Right atrium auricular region (tissue), 2 donors: ENCODE measurements at regions not wholly inside any gene's neighbourhood (a gene's known extent, or its start where the extent isn't known, plus 50 kb on each side); places are given as distances from the start of the nearest gene placed in this dataset.

Source experiments
- DNase-seq: peaks from one replicate; pipeline ENCODE4 v3.0.0-alpha.2; 2019; ENCODE audit warnings: low spot score
- H3K27ac ChIP-seq, 2 donors: fragments of 200-600 bp; sonication (generic); 1 replicate in 1 of 2; 2 replicates in 1 of 2; pipeline ENCODE4 v1.5.1; 2016 to 2019
- H3K27me3 ChIP-seq, 2 donors: fragments of 200-600 bp; sonication (generic); one replicate each; pipeline versions ENCODE4 v1.5.1 to v1.6.0; 2017 to 2019
- H3K36me3 ChIP-seq: fragments of 200-600 bp; sonication (generic); one replicate; pipeline ENCODE4 v1.5.1; 2016
- H3K4me1 ChIP-seq, 2 donors: fragments of 200-600 bp; sonication (generic); one replicate each; pipeline versions ENCODE4 v1.5.1 to v1.6.0; 2017 to 2019
- H3K4me3 ChIP-seq, 2 donors: fragments of 200-600 bp; sonication (generic); 1 replicate in 1 of 2; 2 replicates in 1 of 2; pipeline ENCODE4 v1.5.1; 2017 to 2019; ENCODE audit warnings: mild to moderate bottlenecking in 1 of 2, moderate library complexity in 1 of 2
- H3K9me3 ChIP-seq, 2 donors: fragments of 200-600 bp; sonication (generic); one replicate each; pipeline ENCODE4 v1.5.1; 2019
- TF ChIP-seq, protein P1 (sequence below), 2 donors: fragments of 200-600 bp; sonication (generic); IDR thresholded peaks; one replicate each; pipeline ENCODE4 v1.5.1; 2019; ENCODE audit warnings: antibody characterized with exemption in 2 of 2

DNA sequence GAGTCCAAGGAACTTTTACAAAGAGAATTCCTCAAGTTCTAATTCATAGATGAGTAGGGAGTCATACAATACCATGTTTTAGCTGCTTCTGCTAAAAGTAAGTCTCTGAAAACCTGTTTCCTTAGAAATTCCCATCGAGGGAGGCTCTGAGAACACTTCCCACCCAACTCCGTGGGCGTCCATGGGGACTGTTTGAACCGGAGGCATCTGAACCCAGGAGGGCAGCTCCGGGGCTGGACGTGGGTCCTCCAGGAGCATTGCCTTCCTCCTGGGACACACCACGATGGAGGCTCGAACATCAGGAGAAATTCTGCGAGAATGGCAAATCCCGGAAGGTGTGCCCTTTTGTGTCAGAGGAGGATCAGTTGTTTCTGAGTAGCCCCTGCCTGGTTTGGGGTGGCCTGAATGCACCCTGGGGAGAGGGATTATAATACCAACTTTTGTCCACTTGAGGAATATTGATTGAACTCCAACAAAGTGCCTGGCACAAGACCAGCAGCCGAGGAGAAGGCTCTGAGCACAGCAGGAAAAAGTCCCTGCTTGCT is 327.5 kb upstream of the SALL3 start:
- H3K4me1 ChIP-seq, result no peaks in the 10 kb centered on the region
- no peaks in the 10 kb centered on the region for H3K27me3 ChIP-seq
- peaks cover 0 to 6% of the 10 kb centered on the region in 2 donors for H3K9me3 ChIP-seq
- no peaks in the 10 kb centered on the region for H3K36me3 ChIP-seq
- TF ChIP-seq, protein P1, sequence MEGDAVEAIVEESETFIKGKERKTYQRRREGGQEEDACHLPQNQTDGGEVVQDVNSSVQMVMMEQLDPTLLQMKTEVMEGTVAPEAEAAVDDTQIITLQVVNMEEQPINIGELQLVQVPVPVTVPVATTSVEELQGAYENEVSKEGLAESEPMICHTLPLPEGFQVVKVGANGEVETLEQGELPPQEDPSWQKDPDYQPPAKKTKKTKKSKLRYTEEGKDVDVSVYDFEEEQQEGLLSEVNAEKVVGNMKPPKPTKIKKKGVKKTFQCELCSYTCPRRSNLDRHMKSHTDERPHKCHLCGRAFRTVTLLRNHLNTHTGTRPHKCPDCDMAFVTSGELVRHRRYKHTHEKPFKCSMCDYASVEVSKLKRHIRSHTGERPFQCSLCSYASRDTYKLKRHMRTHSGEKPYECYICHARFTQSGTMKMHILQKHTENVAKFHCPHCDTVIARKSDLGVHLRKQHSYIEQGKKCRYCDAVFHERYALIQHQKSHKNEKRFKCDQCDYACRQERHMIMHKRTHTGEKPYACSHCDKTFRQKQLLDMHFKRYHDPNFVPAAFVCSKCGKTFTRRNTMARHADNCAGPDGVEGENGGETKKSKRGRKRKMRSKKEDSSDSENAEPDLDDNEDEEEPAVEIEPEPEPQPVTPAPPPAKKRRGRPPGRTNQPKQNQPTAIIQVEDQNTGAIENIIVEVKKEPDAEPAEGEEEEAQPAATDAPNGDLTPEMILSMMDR (IDR thresholded peaks at IDR 0.05), result no peak
- DNase-seq, result no peak
- no peak overlapping the region for H3K4me3 ChIP-seq
- no peak overlapping the region for H3K27ac ChIP-seq

DNA sequence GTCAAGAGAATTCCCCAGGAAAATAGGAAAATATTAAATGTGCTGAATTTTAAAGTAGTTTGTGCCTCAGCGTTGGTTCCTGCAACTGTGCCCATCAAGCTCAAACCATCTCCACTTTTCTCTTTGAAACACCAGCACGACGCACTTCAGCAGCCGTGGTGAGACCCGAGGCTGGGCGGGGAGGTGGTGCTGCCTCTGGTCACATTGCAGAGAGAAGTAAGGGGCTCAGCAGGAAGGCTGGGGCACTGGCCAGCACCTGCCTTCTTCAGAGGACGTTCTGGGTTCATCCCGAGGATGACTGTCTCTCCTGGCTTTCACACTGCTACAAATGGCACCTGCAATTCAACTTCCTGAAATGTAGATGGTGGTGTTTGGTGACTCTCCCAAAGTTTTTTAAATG is 323.7 kb upstream of the SALL3 start:
- Histone ChIP-seq H3K4me3 (no peak overlapping the region), H3K9me3 (peaks cover 0 to 6% of the 10 kb centered on the region in 2 donors), H3K4me1 (no peaks in the 10 kb centered on the region), H3K27me3 (no peaks in the 10 kb centered on the region), H3K27ac (no peak overlapping the region), H3K36me3 (no peaks in the 10 kb centered on the region)
- no peak for DNase-seq
- TF ChIP-seq, protein P1 (IDR thresholded peaks at IDR 0.05), result no peak

DNA sequence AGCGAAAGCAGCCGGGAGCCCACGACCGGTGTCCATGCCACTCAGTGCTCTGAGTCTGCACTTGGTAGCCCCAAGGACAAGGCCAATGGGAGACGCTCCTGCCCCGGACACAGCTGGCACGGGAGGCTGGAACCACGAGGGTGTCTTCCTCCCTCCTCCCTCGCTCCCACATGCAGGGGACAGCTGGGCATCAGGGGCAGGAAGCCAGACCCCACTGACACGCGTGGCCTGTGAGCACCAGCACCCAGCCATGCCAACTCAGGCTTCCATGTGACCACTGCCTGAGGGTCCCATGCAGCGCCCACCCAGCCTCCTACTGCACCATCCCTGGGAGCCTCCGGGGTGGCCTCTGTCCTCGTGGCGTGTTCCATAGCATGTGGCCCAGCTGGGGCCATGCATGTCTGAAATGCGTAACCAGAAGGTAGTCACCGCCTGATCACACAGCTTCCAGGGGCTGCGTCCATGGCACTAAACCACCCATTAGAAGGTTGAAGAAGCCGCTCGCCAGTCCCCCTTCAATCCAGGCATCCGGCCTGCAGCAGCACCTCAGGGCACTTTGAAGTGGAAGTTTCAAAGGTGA is 323.2 kb upstream of the SALL3 start:
- Histone ChIP-seq H3K36me3 (no peaks in the 10 kb centered on the region), H3K27ac (no peak overlapping the region), H3K4me1 (no peaks in the 10 kb centered on the region)

DNA sequence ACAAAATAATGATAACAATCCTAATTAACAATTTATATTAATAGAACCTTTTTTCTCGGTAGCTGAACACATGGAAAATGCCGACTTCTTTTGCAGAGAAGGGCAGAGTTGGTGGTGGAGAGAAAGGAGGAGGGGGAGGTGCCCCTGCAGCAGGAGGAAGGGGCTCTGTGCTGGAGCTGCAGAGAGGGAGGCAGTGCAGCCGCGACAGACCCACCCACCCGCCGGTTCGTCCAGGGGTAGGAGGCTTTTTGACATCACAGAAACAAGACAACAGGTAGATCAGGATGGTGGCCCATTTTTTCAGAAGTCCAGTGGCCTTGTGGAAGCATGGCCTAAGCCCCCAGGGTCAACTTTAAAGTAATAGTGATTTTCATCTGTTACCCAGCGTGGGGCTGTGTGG is 321.1 kb upstream of the SALL3 start:
- TF ChIP-seq, protein P1 (IDR thresholded peaks at IDR 0.05), result no peak
- Histone ChIP-seq H3K27me3 (no peaks in the 10 kb centered on the region), H3K4me1 (no peaks in the 10 kb centered on the region), H3K9me3 (no peaks in the 10 kb centered on the region), H3K27ac (no peak overlapping the region), H3K4me3 (no peak overlapping the region), H3K36me3 (no peaks in the 10 kb centered on the region)
- DNase-seq, result no peak

More for the DNA sequence above, 323.2 kb upstream of the SALL3 start:
- DNase-seq, result no peak
- TF ChIP-seq, protein P1 (IDR thresholded peaks at IDR 0.05), result no peak
- H3K27me3 ChIP-seq, result no peaks in the 10 kb centered on the region
- H3K4me3 ChIP-seq, result no peak overlapping the region
- H3K9me3 ChIP-seq, result peaks cover 0 to 6% of the 10 kb centered on the region in 2 donors

DNA sequence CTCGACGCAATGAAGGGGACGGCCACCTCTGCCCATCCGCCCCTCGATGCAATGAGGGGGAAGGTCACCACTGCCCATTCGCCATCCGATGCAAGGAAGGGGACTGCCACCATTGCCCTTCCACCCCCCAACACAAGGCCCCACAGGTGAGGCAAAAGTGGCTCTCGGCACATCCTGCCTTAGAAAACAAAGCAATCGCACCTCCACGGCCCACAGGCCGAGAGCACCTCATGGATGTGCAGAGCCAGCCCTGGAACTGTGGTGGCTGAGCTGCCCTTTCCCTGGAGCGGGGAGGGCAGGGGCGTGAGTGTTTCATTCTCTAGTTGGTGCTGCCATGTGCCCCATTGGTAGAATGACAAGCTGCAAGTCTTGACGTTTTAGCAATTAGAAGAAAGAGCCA is 320.6 kb upstream of the SALL3 start:
- TF ChIP-seq, protein P1 (IDR thresholded peaks at IDR 0.05), result no peak
- Histone ChIP-seq H3K36me3 (no peaks in the 10 kb centered on the region), H3K4me1 (no peaks in the 10 kb centered on the region), H3K27ac (no peak overlapping the region), H3K9me3 (no peaks in the 10 kb centered on the region), H3K4me3 (no peak overlapping the region), H3K27me3 (no peaks in the 10 kb centered on the region)
- no peak for DNase-seq

DNA sequence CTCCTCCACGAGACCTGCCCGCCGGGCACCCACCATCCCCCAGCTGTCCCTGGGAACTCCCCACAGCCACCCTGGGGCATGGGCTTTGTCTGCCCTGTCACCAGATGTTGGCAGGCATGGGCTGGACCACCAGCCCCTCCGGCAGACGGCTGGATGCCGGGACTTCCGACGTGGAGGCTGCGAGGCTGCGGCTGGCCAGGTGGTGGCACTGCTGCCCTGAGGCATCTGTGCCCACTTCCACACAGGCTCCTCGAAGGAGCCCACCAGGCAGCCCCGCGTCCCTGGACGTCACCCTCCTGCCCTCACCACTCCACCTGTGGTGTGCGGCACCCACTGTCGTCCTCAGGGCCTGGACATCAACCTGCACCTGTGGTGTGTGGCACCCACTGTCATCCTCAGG is 319.9 kb upstream of the SALL3 start:
- DNase-seq, result no peak
- Histone ChIP-seq H3K9me3 (no peaks in the 10 kb centered on the region), H3K27me3 (no peaks in the 10 kb centered on the region), H3K36me3 (no peaks in the 10 kb centered on the region), H3K4me1 (no peaks in the 10 kb centered on the region), H3K4me3 (no peak overlapping the region), H3K27ac (no peak overlapping the region)
- TF ChIP-seq, protein P1 (IDR thresholded peaks at IDR 0.05), result peak in 1 of 2 donors; percentile 62
